Activated CD8-positive, alpha-beta memory T cell treated with anti-CD3 and anti-CD28 coated beads, Interleukin-2, amount 50 U/mL, for 24 hours (primary cell): ENCODE measurements at regions not wholly inside any gene's neighbourhood (a gene's known extent, or its start where the extent isn't known, plus 50 kb on each side); places are given as distances from the start of the nearest gene placed in this dataset.

Experiments
- DNase-seq: peaks from one replicate; pipeline ENCODE4 v3.0.0-alpha.2; 2020; ENCODE audit errors: extremely low read depth

DNA sequence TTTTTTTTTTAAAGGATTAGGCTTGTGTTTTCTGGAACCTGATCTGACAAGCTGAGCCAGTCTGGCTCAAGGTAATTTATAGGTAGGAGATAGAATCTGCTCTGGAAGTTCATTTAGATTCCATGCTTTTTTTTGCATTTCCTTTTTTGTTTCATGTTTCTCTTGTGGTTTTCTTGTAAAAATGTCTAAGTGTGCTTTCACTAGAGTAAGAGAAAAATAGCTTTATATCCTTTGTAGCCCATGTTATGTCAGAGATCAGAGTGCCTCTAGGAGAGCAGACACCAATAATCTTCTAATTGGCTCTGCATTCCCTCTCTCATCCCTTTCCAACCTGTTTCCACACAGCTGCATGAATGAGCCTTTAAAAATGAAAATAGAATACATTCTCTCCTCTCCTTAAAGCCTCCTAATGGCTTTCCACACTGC is 389.8 kb upstream of the KCNMB2 start:
- no peak for DNase-seq

DNA sequence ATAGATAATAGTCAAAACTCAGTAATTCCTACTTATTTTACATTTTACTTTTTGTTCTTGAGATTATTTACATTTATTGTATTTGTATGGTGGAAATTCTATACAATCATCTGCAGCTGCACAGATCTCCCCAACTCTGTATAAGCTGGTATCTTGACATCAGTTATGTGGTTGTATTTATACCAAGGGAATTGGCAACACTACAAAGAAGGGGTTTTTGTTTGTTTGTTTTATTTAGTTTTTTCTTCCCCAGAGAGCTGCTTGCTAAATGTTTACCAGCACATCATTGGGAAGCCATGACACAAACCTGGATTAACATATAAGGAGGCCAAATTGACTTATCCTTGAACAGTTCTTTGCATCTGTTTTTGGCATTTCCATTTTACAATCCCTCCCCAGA is 389.2 kb upstream of the KCNMB2 start:
- no peak for DNase-seq

DNA sequence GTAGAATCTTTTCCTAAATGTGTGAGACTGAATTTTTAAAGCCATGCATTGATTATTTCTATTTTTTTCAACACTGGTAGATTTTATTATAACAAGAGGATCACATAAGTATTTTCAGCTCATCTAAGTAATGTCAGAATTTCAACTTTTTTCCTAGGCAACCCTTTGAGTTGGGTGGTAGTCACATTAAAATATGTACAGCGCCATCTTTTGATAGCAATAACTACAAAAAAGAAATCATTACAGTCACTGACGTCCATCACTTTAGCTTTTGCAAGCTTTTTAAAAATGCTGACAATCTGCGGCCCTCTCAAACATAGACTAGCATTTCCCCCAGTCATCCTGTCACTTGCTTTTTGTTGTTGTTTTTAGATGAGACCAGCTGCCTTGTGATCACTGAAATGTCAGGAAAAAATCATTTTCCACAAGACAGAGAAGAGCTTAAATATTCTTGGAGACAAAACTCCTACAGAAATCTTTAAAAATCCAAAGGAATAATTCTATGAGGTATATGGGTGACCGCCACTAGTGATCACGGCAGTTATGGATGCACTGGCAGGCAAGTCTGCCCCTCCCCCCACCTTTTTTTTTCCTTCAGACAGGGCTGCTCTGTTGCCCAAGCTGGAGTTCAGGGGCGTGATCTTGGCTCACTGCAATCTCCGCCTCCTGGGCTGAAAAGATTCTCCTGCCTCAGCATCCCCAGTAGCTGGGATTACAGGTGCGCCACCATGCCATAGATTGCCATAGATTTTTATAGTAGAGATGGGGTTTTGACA is 384.0 kb upstream of the KCNMB2 start:
- no peak for DNase-seq

DNA sequence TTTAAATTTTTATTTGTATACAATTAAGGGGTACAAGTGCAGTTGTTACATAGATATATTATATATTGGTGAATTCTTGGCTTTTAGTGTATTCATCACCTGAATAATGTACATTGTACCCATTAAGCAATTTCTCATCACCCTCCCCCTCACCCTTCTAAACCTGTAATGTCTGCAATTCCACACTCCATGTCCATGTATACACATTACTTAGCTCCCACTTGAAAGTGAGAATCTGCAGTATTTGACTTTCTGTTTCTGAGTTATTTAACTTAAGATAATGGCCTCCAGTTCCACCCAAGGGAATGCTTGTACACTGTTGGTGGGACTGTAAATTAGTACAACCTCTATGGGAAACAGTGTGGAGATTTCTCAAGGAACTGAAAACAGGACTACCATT is 383.2 kb upstream of the KCNMB2 start:
- DNase-seq: no peak

DNA sequence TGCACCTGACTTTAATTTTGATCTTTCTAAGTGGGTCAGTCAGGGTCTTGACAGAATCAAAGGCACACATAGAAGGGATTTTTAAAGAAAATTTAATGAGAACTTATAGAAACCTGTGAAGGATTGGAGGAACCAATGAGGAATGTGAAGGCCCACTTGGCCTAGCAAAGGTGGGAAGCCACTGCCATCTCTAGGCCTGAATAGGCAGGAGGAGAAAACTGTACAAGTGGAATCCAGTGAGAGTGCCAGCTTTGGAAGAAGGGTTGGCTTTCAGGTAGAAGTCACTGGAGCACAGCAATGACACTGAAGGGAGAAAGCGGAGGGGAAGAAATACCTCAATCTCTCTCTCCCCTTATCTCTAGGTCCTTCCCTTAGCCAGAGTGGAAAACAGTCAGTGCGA is 380.7 kb upstream of the KCNMB2 start:
- DNase-seq: no peak

DNA sequence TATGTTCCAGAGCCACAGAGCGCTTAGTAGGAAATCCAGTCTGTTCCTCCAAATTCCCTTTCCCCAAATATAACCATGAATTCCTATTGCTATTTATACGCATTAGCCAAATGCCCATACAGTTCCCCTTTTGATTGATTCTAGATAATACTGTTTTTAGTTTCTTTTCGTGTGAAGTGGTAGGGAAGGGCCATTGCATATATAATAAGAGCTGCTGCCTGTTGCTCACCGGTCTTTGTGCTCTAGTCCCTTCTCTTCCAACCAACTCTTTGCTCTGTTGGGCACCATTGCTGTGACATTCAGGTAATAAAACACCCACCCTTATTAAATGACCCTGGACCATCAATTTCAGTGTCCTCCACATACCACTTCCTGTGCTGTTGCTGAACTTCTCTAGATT is 379.9 kb upstream of the KCNMB2 start:
- DNase-seq: no peak

DNA sequence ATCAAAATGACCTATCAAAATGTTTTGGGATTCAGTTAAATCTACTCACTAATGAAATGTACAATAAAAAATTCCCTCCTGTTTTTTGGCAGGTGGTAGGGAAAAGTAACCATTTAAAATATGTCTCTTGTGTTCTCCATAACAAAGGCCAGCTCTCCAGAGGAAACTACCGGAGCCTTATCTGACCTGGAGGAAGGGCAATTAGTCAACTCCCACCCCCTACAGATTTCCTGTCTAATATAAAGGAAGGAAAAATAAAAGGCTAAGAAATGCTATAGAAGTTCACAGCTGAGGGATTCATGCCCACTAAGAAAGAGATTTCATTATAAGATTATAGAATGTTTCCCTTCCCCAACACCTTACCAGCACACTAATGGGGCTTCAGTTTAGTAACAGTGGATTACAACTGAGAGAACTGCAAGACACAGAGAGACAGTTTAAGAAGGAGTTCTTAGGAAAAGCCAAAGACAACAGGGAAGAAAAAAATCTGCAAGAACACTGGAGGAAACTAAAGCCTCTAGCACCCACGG is 376.5 kb upstream of the KCNMB2 start:
- DNase-seq: no peak

DNA sequence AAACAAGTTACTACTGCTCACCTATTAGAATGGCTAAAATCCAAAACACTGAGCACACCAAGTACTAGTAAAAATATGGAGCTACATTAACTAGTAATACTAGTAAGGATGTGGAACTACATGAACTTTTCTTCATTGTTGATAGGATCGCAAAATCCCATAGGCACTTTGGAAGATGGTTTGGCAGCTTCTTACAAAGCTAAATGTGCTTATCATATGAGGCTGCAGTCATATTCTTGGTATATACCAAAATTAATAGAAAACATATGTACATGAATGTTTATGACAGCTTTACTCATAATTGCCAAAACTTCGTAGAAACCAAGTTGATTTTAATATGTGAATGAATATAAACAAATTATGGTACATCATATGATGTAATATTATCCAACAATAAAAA is 366.8 kb upstream of the KCNMB2 start:
- no peak for DNase-seq

DNA sequence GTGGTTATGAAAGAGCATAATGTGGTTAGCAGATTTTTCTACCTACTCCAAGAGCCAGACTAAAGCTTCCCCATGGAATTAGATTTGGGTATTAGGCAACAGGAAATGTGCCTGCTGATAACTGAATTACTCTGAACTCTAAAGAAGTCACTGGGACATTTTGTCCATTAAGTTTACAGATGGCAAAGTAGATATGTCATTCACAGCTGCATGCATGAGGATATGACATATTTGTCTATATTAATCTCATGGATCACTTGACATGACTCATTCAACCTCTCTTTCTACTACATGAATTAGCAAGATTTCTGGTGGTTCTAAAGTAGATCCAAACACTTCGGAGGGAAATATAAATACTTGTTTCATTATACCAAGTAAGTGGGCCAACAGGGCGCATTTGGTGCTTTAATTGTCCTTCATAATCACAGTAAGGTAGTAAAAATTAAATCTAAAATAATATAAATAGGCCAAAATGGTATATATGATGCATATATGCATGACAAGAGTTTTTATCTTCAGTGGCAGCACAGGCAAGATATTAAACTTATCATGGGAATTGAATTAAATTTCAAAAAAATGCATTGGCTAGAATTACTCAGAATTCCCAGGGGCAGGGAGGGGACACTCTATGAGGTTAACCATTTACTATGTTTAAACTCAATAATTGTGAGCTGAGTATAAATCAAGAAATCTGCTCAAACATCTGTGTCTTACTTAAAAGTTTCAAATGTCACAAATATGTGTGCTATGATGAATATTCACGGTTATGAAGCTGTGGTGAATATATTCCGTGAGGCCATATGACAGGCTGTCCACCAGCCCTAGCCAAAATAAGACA is 365.3 kb upstream of the KCNMB2 start:
- no peak for DNase-seq

DNA sequence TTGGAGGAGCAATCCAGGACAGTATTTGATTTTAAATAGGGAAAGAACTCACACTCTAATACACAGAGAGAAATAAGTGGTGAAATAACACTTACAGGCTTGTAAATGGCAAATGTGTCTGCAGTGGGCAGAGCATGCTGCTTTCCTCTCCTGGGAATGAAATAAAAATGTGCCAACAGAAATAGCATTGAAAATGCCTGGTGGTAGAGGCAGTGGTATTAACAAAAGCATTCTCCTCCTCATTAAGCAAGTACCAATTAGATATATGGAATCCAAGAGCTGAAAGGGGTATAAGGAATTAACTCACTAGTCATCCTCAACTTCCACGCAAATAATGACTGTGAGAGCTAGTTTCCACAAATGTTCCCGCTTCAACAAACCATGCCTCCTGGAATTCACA is 364.1 kb upstream of the KCNMB2 start:
- DNase-seq: no peak

DNA sequence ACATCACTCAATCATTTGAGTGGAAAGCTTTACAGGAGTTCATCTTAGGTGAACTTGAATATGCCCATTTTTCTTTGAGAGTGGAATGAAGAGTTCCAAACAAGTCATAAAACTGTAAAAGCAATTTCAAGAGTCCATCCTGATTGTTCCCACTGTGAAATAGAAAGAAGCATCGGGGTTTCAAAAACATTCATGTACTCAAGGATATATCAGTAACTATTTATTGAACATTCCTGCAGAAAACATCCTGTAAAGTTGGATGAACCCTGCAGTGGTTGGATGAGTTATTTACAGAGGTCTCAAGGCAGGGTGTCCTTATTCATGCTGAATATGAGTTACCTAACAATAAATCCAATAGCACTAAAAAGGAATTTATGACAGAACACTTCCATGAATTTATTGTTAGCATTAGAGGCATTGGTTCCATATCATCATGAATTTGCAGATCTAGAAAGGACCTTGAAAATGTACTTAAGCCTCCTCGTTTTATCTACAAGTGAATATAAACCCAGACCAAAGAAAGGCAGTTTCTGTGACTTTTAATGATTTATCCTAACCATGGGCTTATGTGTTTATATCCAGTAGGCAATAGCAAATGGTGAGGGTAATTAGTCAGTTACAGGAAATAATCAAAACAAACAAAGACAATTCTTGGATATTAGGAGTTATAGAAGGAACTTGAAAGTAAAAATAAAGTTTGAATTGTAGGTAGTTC is 361.9 kb upstream of the KCNMB2 start:
- DNase-seq: no peak

DNA sequence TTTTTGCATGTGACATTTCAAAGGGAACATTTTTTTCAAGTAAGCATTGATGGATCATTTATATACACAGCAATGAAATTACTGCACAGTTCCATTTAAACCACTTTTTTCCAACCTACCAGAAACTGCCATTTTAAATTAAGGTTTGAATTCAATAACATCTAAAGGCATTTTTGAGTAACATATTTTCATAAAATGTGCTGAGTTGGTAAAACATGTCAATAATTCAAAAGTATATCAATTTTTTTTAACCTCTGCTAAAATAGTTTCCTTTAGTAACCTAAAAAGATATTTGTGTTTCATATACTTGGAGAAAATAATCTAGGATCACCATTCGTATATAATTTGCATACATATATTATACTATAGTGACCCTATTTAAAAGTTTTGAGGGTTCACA is 355.1 kb upstream of the KCNMB2 start:
- DNase-seq: no peak

DNA sequence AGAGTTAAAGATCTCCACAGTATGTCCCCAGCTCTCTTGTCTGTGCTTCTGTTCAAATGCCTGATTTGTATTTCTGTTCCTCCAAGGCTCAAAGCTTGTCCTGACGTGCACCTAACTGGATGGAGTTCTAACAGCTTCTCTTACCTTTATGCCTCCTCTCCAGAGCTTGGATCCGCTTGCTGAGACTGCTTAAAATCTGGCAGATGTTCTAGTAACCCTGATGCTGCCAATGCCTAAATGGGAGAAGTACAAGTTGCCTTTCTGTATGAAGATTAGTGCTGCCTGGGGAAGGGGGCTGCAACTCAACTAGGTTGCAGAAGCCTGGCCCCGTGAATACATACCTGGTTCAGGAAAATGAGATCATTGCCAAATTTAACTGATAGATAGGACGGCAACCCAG is 354.5 kb upstream of the KCNMB2 start:
- DNase-seq: no peak

DNA sequence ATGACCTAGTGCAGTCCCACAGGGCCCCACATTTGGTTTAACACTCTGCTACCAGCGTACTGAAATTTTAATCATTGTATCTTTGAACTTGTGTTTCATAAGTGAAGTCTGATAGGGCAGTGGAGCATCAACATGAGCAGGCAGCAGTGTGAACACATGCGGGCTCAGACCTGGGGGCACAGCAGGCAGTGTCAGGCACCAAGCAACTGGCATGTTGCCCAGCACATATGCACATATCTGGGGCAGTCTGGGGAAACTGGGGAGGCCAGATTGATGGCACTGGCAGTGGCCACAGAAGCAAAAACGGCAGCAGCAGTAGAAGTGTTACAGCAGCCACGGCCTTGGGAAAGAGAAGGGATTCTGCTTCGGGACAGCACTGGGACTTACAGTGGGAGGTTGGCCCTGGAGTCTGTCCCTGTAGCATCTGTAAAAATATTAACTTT is 353.9 kb upstream of the KCNMB2 start:
- no peak for DNase-seq

DNA sequence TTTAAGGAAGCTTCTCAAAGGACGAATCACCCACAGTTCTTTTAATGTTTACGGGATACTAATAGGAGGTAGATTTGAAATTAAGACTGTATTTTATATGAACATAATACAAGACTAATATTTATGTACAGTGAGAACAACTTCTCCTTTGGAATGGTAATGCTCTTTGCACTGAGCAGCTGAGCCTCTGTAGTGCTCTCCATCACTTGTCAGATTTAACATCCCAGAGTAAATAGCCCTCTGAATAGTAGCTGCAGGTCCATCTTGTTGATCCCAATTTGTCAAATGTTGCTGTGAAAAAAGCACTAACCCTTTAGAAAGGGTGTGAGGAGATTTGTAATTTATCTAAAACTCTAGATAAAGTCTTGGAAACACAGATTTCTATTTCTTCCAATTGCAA is 351.4 kb upstream of the KCNMB2 start:
- no peak for DNase-seq

DNA sequence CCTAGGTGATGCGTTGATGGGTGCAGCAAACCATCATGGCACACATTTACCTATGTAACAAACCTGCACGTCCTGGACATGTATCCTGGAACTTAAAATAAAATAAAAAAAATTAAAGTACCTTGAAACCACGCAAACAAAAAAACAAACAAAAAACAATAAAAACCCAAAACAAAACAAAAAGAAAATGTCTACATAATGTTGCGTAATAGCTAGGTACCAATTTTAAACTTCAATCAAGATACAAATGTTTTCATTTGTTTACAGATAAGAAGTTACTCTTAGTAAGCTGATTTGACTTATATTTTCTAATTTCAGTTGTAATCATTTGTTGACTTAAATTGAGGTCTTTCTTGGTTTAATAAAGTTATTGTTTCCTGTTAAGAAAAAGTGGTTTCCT is 349.6 kb upstream of the KCNMB2 start:
- DNase-seq: no peak

DNA sequence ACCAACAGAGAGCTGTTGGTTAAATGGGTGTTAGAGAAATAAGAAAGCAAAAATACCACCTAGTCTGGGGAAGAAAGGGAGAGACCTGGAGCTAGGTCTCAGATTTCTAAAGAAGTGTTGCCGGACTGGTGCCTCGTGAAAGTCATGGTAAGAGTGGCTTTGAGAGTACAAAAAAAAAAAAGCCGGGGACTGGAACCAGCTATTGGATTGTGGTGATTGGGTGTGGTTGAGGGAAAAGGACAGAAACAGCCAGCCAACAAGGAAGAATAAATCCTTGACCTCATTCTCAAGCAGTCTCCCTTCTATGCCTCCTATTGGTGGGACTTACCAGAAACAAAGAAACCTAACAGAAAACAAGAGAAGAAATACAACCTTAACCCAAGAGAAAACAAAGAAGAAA is 346.4 kb upstream of the KCNMB2 start:
- DNase-seq: no peak

DNA sequence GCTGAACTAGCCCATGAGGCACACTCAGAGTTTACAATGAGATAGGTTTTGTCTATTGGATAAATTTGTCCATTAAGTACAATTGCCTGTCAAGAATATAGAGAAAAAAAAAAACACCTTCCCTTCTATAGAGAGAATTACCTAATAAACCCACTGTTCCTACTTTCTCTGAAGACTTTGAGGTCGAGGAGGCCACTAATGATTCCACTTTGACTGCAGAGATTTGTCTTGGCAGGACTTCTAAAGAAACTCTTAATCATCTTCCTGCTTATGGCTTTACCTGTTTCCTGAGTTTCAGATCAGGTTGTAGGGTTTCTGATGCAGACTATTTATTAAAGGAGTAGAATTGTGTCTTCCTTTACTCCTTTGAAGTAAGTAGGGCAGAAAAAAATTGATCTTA is 342.4 kb upstream of the KCNMB2 start:
- DNase-seq: no peak

DNA sequence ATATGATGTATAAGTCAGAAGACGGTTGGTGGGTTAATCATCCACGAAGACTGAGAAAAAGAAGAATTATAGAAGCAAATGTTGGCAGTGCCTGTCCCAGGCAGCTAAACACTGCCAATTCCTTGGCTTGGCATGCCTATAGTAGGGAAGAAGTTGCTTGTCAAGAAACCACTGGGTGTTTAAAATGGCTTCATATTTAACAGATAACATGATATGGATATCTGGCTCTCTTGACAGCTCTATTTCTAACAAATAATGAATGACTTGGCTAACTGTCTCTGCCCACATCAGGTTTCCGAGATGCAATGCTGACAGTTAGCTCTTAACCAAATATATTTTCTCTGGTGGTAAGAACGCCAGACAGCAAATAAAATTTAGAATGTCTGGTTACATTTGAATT is 341.7 kb upstream of the KCNMB2 start:
- DNase-seq: no peak

DNA sequence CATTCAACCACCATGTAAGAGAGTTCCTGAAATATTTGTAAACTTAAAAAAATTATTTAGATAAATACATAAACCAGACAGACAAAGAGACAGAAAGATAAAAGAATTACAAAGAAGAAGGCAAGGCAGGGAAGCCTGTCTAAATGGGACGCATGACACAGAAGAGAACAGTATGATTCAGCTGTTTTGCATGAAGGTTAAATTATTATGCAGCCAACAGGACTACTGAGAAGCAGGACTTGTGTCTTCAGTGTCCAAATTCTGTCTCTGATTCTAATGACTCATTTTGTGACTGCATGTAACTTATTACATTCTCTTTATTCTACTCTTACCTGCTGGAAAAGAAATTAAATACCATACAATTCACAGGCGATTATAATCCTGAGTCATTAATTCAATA is 340.4 kb upstream of the KCNMB2 start:
- DNase-seq: no peak

DNA sequence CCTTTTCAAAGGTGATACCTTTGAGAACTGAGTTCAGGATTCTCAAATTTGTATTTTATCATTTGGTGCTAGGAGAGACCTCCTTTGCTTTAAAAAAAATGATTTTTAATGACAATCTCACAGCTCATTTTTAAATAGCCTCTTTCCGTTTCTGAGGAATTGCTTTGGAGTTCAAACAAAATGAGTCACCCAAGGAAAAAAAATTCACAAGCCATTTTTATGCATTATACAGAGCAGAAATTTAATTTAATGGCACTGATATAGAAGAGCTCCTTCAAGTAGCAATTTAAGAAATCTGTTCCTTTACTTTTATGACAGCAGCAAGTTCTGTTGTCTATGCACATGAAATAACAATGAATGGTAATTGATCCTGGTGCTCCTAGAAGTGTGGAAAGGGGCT is 337.9 kb upstream of the KCNMB2 start:
- DNase-seq: no peak

DNA sequence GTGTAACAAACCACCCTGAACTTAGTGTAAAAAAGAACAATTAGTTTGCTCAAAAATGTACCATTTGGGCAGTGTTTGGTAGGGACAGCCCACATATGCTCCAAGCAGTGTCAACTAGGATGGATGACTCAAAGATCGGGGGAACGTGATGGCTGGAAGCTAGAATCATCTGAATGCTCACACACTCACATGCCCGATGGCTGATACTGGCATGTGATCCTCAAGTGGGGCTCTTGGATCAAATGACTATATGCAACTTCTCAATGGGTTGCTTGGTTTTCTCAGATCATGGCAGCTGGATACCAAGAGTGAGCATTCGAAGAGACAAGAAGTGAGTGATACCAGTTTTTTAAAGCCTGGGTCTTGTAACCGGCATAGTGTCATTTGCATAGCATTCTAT is 335.9 kb upstream of the KCNMB2 start:
- no peak for DNase-seq
